ENCODE measurements at regions not wholly inside any gene's neighbourhood (a gene's known extent, or its start where the extent isn't known, plus 50 kb on each side); places are given as distances from the start of the nearest gene placed in this dataset.

- Histone ChIP-seq H3K36me3 (no peaks in the 10 kb centered on the region), H3K4me1 (no peaks in the 10 kb centered on the region), H3K4me3 (no peak overlapping the region), H3K27me3 (ENCODE audit: low read depth) (no peaks in the 10 kb centered on the region), H3K27ac (replicated peaks) (no peak overlapping the region), H3K9me3 (replicated peaks) (peaks cover 4% of the 10 kb centered on the region)
- no peak for TF ChIP-seq CTCF (IDR thresholded peaks at IDR 0.05; ENCODE audit: borderline replicate concordance)
- no peak for DNase-seq
- intact Hi-C loops (cut with micrococcal nuclease): no loop called here
Measured at GRCh38 chr13:74769333-74769732, 635.1 kb upstream of the KLF12 start.

GRCh38 chr13:74768521-74769085 is 634.4 kb upstream of the KLF12 start:
- no peak overlapping the region for H3K27ac ChIP-seq (replicated peaks)
- no peak for DNase-seq
- H3K4me3 ChIP-seq: no peak overlapping the region
- no peaks in the 10 kb centered on the region for H3K4me1 ChIP-seq
- peaks cover 4% of the 10 kb centered on the region for H3K9me3 ChIP-seq (replicated peaks)
- no peak for TF ChIP-seq CTCF (IDR thresholded peaks at IDR 0.05; ENCODE audit: borderline replicate concordance)
- intact Hi-C loops (cut with micrococcal nuclease): no loop called here
- no peaks in the 10 kb centered on the region for H3K27me3 ChIP-seq (ENCODE audit: low read depth)
- H3K36me3 ChIP-seq: no peaks in the 10 kb centered on the region

DNA sequence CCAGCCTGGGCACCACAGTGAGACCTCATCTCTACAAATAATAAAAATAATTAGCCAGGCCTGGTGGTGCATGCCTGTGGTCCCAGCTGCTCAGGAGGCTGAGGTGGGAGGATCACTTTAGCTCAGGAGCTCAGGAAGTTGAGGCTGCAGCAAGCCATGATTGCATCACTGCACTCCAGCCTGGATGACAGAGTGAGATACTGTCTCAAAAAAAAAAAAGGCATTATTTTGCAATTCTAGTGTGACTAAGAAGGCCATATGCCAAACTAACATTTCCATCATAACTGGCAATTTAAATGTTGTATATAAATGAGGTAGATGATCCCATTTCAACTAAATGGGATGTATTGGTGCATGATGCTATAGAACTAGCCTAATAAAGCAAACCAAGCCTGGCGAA is 632.8 kb upstream of the KLF12 start:
- intact Hi-C loops (cut with micrococcal nuclease): no loop called here
- Histone ChIP-seq H3K27ac (replicated peaks) (no peak overlapping the region), H3K4me3 (no peak overlapping the region), H3K4me1 (no peaks in the 10 kb centered on the region), H3K36me3 (no peaks in the 10 kb centered on the region), H3K9me3 (replicated peaks) (peaks cover 4% of the 10 kb centered on the region), H3K27me3 (ENCODE audit: low read depth) (no peaks in the 10 kb centered on the region)
- no peak for TF ChIP-seq CTCF (IDR thresholded peaks at IDR 0.05; ENCODE audit: borderline replicate concordance)
- DNase-seq: no peak

DNA sequence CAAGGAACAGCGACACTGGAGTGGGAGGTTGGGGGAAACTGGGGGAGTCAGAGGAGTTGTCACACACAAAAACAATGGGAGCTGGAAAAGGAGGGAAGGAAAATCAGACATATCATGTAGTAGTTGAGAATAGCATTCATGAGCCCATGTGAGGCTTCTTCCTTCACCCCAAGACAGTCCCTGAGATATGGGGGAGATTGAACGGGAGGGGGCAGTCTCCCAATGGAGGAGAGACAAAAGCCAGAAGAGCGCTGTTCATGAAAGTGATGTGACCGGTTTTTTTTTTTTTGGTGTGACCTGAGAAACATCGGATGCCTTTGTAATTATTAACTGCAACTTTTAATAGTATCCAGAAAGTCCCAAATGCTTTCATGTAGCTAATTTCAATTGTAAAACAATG is 631.8 kb upstream of the KLF12 start:
- no peaks in the 10 kb centered on the region for H3K4me1 ChIP-seq
- no peak overlapping the region for H3K27ac ChIP-seq (replicated peaks)
- TF ChIP-seq CTCF (IDR thresholded peaks at IDR 0.05; ENCODE audit: borderline replicate concordance): no peak
- no peak overlapping the region for H3K4me3 ChIP-seq
- H3K9me3 ChIP-seq (replicated peaks): peaks cover 4% of the 10 kb centered on the region
- intact Hi-C loops (cut with micrococcal nuclease): no loop called here
- H3K27me3 ChIP-seq (ENCODE audit: low read depth): no peaks in the 10 kb centered on the region
- H3K36me3 ChIP-seq: no peaks in the 10 kb centered on the region
- DNase-seq: no peak

- no peak overlapping the region for H3K4me3 ChIP-seq
- H3K4me1 ChIP-seq: no peaks in the 10 kb centered on the region
- H3K27ac ChIP-seq (replicated peaks): no peak overlapping the region
- H3K36me3 ChIP-seq: no peaks in the 10 kb centered on the region
- H3K27me3 ChIP-seq (ENCODE audit: low read depth): no peaks in the 10 kb centered on the region
- no peak for TF ChIP-seq CTCF (IDR thresholded peaks at IDR 0.05; ENCODE audit: borderline replicate concordance)
- intact Hi-C loops (cut with micrococcal nuclease): no loop called here
- H3K9me3 ChIP-seq (replicated peaks): peaks cover 4% of the 10 kb centered on the region
- DNase-seq: no peak
Measured at GRCh38 chr13:74761801-74762757, 627.9 kb upstream of the KLF12 start.
